Testis (tissue), 2 donors: ENCODE measurements at regions not wholly inside any gene's neighbourhood (a gene's known extent, or its start where the extent isn't known, plus 50 kb on each side); places are given as distances from the start of the nearest gene placed in this dataset.

Experiments
- DNase-seq: peaks from one replicate; pipeline ENCODE4 v3.0.0-alpha.2; 2019
- H3K27ac ChIP-seq, 2 donors: fragments of 200-600 bp; sonication (generic); one replicate each; pipeline ENCODE4 v1.5.1; 2019
- H3K27me3 ChIP-seq: fragments of 200-600 bp; sonication (generic); one replicate; pipeline ENCODE4 v1.5.1; 2019
- H3K36me3 ChIP-seq: fragments of 200-600 bp; sonication (generic); one replicate; pipeline ENCODE4 v1.5.1; 2017; ENCODE audit warnings: low read depth; ENCODE audit errors: missing control alignments
- H3K4me1 ChIP-seq: fragments of 200-600 bp; sonication (generic); one replicate; pipeline ENCODE4 v1.5.1; 2019
- H3K4me3 ChIP-seq, 2 donors: fragments of 200-600 bp; sonication (generic); one replicate each; pipeline ENCODE4 v1.5.1; 2017 to 2019
- H3K9me3 ChIP-seq: fragments of 200-600 bp; sonication (generic); one replicate; pipeline ENCODE4 v1.5.1; 2017
- CTCF ChIP-seq, 3 experiments: fragments of 450-650 bp in 2 of 3; fragments of 200-600 bp in 1 of 3; sonication (generic) in 1 of 3; IDR thresholded peaks; one replicate each; pipeline ENCODE4 v1.5.1; 2016 to 2019; ENCODE audit warnings: antibody characterized with exemption in 3 of 3, mild to moderate bottlenecking in 2 of 3, moderate library complexity in 1 of 3
- POLR2A ChIP-seq: fragments of 450-650 bp; IDR thresholded peaks from one replicate; pipeline ENCODE4 v1.6.1; 2017; ENCODE audit warnings: antibody characterized with exemption, mild to moderate bottlenecking, moderate library complexity
- WGBS, 2 donors: methylation state at CpG; one replicate each; pipeline ENCODE4 v1.1.5; 2018; 5-methylcytosine and 5-hydroxymethylcytosine counted together
- intact Hi-C: fragments of 100-400 bp; cut with DNase I; formaldehyde crosslinking; loops from one replicate; pipeline ENCODE4 v1.15.1; 2023; ENCODE audit warnings: low total_unique reads

- 81 to 96% methylated on average over 1 of the region's 1 CpG for WGBS, 2 donors
- Histone ChIP-seq H3K4me3 (no peak overlapping the region), H3K27me3 (no peaks in the 10 kb centered on the region), H3K9me3 (no peaks in the 10 kb centered on the region), H3K4me1 (no peaks in the 10 kb centered on the region), H3K27ac (no peak overlapping the region), H3K36me3 (no peaks in the 10 kb centered on the region)
- TF ChIP-seq CTCF (IDR thresholded peaks at IDR 0.05), result no peak
- TF ChIP-seq POLR2A, result no peak
- intact Hi-C loops, result no loop called here
- no peak for DNase-seq
Measured at GRCh38 chr1:102821707-102822106, 286.6 kb downstream of the COL11A1 start.

GRCh38 chr1:102800406-102800805 is 307.9 kb downstream of the COL11A1 start:
- no peak overlapping the region for H3K27ac ChIP-seq
- no peaks in the 10 kb centered on the region for H3K27me3 ChIP-seq
- no peaks in the 10 kb centered on the region for H3K36me3 ChIP-seq
- H3K4me1 ChIP-seq, result no peaks in the 10 kb centered on the region
- no peak for DNase-seq
- 66 to 70% methylated on average over 3 of the region's 3 CpGs for WGBS, 2 donors
- TF ChIP-seq POLR2A (no peak), CTCF (IDR thresholded peaks at IDR 0.05) (no peak)
- H3K4me3 ChIP-seq, result no peak overlapping the region
- H3K9me3 ChIP-seq, result no peaks in the 10 kb centered on the region
- intact Hi-C loops, result no loop called here

GRCh38 chr1:102799496-102799895 is 308.8 kb downstream of the COL11A1 start:
- intact Hi-C loops, result no loop called here
- Histone ChIP-seq H3K27ac (no peak overlapping the region), H3K9me3 (no peaks in the 10 kb centered on the region), H3K4me1 (no peaks in the 10 kb centered on the region), H3K27me3 (no peaks in the 10 kb centered on the region), H3K36me3 (no peaks in the 10 kb centered on the region), H3K4me3 (no peak overlapping the region)
- DNase-seq, result no peak
- TF ChIP-seq POLR2A, result no peak
- 76 to 88% methylated on average over 1 of the region's 1 CpG for WGBS, 2 donors

- Histone ChIP-seq H3K27me3 (no peaks in the 10 kb centered on the region), H3K9me3 (no peaks in the 10 kb centered on the region), H3K4me3 (no peak overlapping the region), H3K36me3 (no peaks in the 10 kb centered on the region), H3K4me1 (no peaks in the 10 kb centered on the region), H3K27ac (no peak overlapping the region)
- intact Hi-C loops, result no loop called here
- DNase-seq, result no peak
- TF ChIP-seq POLR2A (no peak), CTCF (IDR thresholded peaks at IDR 0.05) (no peak)
Measured at GRCh38 chr1:102798718-102799117, 309.6 kb downstream of the COL11A1 start.

- TF ChIP-seq CTCF (IDR thresholded peaks at IDR 0.05), result no peak
- no peak for TF ChIP-seq POLR2A
- Histone ChIP-seq H3K36me3 (no peaks in the 10 kb centered on the region), H3K27ac (no peak overlapping the region), H3K9me3 (no peaks in the 10 kb centered on the region), H3K4me3 (no peak overlapping the region), H3K27me3 (no peaks in the 10 kb centered on the region), H3K4me1 (no peaks in the 10 kb centered on the region)
- intact Hi-C loops, result no loop called here
- no peak for DNase-seq
Measured at GRCh38 chr1:102796429-102796828, 311.9 kb downstream of the COL11A1 start.
